ENCODE measurements at regions not wholly inside any gene's neighbourhood (a gene's known extent, or its start where the extent isn't known, plus 50 kb on each side); places are given as distances from the start of the nearest gene placed in this dataset.

GRCh38 chr20:39676241-39676640 is 714.1 kb downstream of the DHX35 start:
- no peak overlapping the region for H3K4me3 Mint-ChIP-seq (ENCODE audit: low read depth)

GRCh38 chr20:39674842-39675241 is 712.7 kb downstream of the DHX35 start:
- no peak overlapping the region for H3K4me3 Mint-ChIP-seq (ENCODE audit: low read depth)
- no peaks in the 10 kb centered on the region for H3K9me3 Mint-ChIP-seq (ENCODE audit: low read depth)
- peaks cover 4% of the 10 kb centered on the region for H3K4me1 Mint-ChIP-seq (ENCODE audit: low read depth)
- H3K27ac Mint-ChIP-seq: no peak overlapping the region
- H3K36me3 Mint-ChIP-seq (ENCODE audit: insufficient read depth): no peaks in the 10 kb centered on the region
- no peaks in the 10 kb centered on the region for H3K27me3 Mint-ChIP-seq
- TF ChIP-seq, protein P1, sequence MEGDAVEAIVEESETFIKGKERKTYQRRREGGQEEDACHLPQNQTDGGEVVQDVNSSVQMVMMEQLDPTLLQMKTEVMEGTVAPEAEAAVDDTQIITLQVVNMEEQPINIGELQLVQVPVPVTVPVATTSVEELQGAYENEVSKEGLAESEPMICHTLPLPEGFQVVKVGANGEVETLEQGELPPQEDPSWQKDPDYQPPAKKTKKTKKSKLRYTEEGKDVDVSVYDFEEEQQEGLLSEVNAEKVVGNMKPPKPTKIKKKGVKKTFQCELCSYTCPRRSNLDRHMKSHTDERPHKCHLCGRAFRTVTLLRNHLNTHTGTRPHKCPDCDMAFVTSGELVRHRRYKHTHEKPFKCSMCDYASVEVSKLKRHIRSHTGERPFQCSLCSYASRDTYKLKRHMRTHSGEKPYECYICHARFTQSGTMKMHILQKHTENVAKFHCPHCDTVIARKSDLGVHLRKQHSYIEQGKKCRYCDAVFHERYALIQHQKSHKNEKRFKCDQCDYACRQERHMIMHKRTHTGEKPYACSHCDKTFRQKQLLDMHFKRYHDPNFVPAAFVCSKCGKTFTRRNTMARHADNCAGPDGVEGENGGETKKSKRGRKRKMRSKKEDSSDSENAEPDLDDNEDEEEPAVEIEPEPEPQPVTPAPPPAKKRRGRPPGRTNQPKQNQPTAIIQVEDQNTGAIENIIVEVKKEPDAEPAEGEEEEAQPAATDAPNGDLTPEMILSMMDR (IDR thresholded peaks at IDR 0.05; ENCODE audit: unreplicated experiment): no peak
- DNase-seq (ENCODE audit: low spot score, unreplicated experiment): no peak

More at GRCh38 chr20:39676241-39676640, 714.1 kb downstream of the DHX35 start:
- H3K27me3 Mint-ChIP-seq: no peaks in the 10 kb centered on the region
- H3K36me3 Mint-ChIP-seq (ENCODE audit: insufficient read depth): no peaks in the 10 kb centered on the region
- peaks cover 4% of the 10 kb centered on the region for H3K4me1 Mint-ChIP-seq (ENCODE audit: low read depth)
- DNase-seq (ENCODE audit: low spot score, unreplicated experiment): no peak
- TF ChIP-seq, protein P1 (IDR thresholded peaks at IDR 0.05; ENCODE audit: unreplicated experiment): no peak
- H3K9me3 Mint-ChIP-seq (ENCODE audit: low read depth): no peaks in the 10 kb centered on the region
- no peak overlapping the region for H3K27ac Mint-ChIP-seq

- Mint-ChIP-seq H3K27ac (no peak overlapping the region), H3K27me3 (no peaks in the 10 kb centered on the region), H3K4me1 (ENCODE audit: low read depth) (no peaks in the 10 kb centered on the region), H3K9me3 (ENCODE audit: low read depth) (no peaks in the 10 kb centered on the region), H3K4me3 (ENCODE audit: low read depth) (no peak overlapping the region), H3K36me3 (ENCODE audit: insufficient read depth) (no peaks in the 10 kb centered on the region)
- DNase-seq (ENCODE audit: low spot score, unreplicated experiment): no peak
- TF ChIP-seq, protein P1 (IDR thresholded peaks at IDR 0.05; ENCODE audit: unreplicated experiment): no peak
Measured at GRCh38 chr20:39670988-39671387, 708.8 kb downstream of the DHX35 start.

DNA sequence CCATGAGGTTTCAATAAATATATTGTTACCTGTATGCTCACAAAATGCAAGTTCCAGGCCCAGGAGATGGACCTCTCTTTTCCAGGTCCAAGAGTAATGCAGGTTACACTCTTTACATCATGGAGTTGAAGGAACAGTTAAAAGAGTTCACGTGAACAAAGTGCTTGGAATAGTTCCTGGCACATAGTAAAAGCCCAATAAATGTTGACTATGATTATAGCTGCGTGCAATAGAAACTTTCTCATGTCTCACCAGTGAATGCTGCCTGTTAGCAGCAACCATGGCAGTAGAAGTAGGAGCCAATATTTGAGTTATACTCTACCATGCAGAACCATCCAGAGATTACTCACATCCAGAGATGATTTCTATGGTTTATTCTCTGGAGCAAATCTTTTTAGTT is 707.5 kb downstream of the DHX35 start:
- H3K9me3 Mint-ChIP-seq (ENCODE audit: low read depth): no peaks in the 10 kb centered on the region
- H3K27me3 Mint-ChIP-seq: no peaks in the 10 kb centered on the region
- H3K36me3 Mint-ChIP-seq (ENCODE audit: insufficient read depth): no peaks in the 10 kb centered on the region
- H3K4me1 Mint-ChIP-seq (ENCODE audit: low read depth): no peaks in the 10 kb centered on the region
- no peak overlapping the region for H3K4me3 Mint-ChIP-seq (ENCODE audit: low read depth)
- TF ChIP-seq, protein P1 (IDR thresholded peaks at IDR 0.05; ENCODE audit: unreplicated experiment): no peak
- DNase-seq (ENCODE audit: low spot score, unreplicated experiment): no peak
- no peak overlapping the region for H3K27ac Mint-ChIP-seq

DNA sequence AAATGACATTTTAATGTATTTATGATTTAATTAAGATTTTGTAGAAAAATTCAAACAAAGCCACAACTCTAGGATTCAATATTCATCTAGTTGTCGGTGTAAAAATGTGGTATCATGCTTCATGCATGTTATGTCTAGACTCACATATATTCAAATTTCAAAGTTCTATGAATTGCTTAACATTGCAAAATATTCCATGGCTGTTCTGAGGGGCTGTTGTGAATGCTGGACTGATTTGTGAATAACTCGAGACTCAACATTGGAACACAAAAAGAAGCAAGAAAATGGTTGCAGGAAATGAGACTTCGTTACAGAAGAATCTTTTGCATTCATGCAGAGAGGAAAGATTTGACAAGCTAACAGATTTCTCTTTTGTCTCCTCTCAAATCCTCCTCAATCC is 705.9 kb downstream of the DHX35 start:
- Mint-ChIP-seq H3K4me3 (ENCODE audit: low read depth) (no peak overlapping the region), H3K4me1 (ENCODE audit: low read depth) (no peaks in the 10 kb centered on the region), H3K9me3 (ENCODE audit: low read depth) (no peaks in the 10 kb centered on the region), H3K36me3 (ENCODE audit: insufficient read depth) (no peaks in the 10 kb centered on the region), H3K27me3 (peaks cover 4% of the 10 kb centered on the region), H3K27ac (no peak overlapping the region)
- TF ChIP-seq, protein P1 (IDR thresholded peaks at IDR 0.05; ENCODE audit: unreplicated experiment): no peak
- no peak for DNase-seq (ENCODE audit: low spot score, unreplicated experiment)

Measured in progenitor cell of endocrine pancreas (in vitro differentiated cells).